ENCODE measurements at regions not wholly inside any gene's neighbourhood (a gene's known extent, or its start where the extent isn't known, plus 50 kb on each side); places are given as distances from the start of the nearest gene placed in this dataset.

DNA sequence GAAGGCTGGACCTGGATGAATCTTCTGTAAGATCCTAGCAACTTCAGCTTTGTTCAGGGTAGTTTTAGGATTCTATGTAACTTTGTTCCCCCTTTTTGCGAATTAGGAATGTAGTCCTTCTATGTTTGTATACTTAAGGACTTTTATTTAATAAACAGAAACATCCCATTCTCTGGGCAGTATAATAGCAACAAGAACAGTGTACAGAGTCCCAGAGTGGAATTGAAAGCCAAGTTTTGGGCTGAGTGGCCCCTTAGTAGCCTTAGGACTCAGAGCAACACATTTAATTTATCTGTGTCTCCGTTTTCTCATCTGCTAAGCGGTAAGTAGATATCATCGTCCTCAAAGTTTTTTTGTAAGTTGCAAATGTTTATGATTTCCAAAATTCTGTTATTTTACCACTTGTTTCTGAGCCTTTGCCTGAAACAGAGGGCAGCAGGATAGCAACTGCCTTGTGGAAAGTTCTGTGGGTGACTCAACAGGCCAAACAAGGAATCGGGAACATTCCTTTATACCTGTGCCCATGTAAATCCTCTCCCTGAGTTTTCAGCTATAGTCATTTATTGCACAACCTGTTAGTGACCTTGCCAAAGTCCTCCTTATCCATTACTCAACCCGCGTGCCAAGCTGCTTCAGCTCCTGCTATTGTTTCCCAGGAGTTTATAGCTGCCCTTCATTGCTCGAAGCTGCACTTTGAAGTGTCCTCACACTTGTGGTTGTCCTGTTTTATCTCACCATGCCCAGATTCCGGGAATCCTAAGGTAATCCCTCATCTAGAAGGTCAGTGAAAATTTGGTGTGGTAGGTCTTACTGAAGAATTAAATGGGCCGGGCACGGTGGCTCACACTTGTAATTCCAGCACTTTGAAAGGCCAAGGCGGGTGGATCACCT, 199.1 kb upstream of the AHR start:
- TF ChIP-seq, protein P1, sequence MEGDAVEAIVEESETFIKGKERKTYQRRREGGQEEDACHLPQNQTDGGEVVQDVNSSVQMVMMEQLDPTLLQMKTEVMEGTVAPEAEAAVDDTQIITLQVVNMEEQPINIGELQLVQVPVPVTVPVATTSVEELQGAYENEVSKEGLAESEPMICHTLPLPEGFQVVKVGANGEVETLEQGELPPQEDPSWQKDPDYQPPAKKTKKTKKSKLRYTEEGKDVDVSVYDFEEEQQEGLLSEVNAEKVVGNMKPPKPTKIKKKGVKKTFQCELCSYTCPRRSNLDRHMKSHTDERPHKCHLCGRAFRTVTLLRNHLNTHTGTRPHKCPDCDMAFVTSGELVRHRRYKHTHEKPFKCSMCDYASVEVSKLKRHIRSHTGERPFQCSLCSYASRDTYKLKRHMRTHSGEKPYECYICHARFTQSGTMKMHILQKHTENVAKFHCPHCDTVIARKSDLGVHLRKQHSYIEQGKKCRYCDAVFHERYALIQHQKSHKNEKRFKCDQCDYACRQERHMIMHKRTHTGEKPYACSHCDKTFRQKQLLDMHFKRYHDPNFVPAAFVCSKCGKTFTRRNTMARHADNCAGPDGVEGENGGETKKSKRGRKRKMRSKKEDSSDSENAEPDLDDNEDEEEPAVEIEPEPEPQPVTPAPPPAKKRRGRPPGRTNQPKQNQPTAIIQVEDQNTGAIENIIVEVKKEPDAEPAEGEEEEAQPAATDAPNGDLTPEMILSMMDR (conservative IDR thresholded peaks at IDR 0.05 in 1 of 2, IDR thresholded peaks at IDR 0.05 in 1 of 2; ENCODE audit: extremely low read depth in 1 of 2, insufficient read depth in 1 of 2, low read depth in 1 of 2, low read length in 2 of 2): no peak
- no peak for TF ChIP-seq EZH2 (IDR thresholded peaks at IDR 0.05; ENCODE audit: borderline replicate concordance, low read length)
